Fibroblast of lung (primary cell): ENCODE measurements at regions not wholly inside any gene's neighbourhood (a gene's known extent, or its start where the extent isn't known, plus 50 kb on each side); places are given as distances from the start of the nearest gene placed in this dataset.

Experiments used
- EZH2 ChIP-seq: IDR thresholded peaks from 2 replicates; pipeline ENCODE4 v1.5.1; 2012; ENCODE audit warnings: low read length, control low read depth, mild to moderate bottlenecking; ENCODE audit errors: missing control alignments
- TF ChIP-seq, protein P1 (sequence below), 2 donors: IDR thresholded peaks in 1 of 2; conservative IDR thresholded peaks in 1 of 2; 1 replicate in 1 of 2; 2 replicates in 1 of 2; pipeline ENCODE4 v1.5.1; 2011 to 2012; ENCODE audit warnings: low read length in 2 of 2, control low read depth in 1 of 2, inconsistent platforms in 1 of 2, low read depth in 1 of 2, mild to moderate bottlenecking in 1 of 2

DNA sequence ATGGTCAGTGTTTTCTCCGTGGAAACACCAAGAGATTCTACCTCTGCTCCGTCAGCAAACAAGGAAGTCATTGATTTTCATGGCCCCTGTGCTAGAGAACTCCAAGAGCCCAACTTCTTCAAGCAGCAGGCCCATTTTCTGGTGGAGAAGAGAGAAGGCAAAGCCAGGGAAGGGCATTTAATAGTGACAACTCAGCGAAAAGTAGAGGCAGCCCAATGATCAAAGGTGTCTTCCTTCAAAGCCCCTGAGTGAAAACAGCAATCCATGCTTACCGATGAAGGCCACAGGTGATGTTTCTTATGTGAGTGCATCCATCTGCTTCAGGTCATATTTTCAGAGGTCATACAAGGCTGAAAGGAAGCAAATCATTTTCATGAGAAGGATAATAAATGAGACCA is 77.3 kb downstream of the VCPKMT start:
- TF ChIP-seq, protein P1, sequence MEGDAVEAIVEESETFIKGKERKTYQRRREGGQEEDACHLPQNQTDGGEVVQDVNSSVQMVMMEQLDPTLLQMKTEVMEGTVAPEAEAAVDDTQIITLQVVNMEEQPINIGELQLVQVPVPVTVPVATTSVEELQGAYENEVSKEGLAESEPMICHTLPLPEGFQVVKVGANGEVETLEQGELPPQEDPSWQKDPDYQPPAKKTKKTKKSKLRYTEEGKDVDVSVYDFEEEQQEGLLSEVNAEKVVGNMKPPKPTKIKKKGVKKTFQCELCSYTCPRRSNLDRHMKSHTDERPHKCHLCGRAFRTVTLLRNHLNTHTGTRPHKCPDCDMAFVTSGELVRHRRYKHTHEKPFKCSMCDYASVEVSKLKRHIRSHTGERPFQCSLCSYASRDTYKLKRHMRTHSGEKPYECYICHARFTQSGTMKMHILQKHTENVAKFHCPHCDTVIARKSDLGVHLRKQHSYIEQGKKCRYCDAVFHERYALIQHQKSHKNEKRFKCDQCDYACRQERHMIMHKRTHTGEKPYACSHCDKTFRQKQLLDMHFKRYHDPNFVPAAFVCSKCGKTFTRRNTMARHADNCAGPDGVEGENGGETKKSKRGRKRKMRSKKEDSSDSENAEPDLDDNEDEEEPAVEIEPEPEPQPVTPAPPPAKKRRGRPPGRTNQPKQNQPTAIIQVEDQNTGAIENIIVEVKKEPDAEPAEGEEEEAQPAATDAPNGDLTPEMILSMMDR (conservative IDR thresholded peaks at IDR 0.05 in 1 of 2, IDR thresholded peaks at IDR 0.05 in 1 of 2; ENCODE audit: low read depth in 1 of 2, low read length in 2 of 2), result no peak
- no peak for TF ChIP-seq EZH2
